ENCODE measurements at regions not wholly inside any gene's neighbourhood (a gene's known extent, or its start where the extent isn't known, plus 50 kb on each side); places are given as distances from the start of the nearest gene placed in this dataset.

DNA sequence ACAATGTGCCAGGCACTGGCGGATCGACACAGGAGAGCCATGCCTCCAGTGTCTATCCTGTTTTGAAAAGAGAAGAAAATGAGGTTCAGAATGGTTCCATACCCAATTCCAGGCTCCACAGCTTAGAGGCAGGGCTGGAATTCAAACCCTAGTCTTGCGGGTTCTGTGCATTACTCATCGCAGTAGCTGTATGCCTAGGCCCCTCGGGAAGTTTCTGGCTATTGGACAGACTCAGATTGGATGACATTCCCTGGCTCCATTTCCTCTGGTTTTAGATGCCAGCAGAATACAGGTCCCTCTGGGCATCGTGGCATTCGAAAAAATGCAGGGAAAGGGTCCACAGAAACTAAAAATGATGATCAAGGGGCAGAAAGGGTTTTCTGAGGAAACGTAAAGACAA lies 184.7 kb downstream of the COPRS start:
- DNase-seq (ENCODE audit: low read depth, low spot score) = no peak
- no peak overlapping the region for H3K9ac ChIP-seq (replicated peaks; ENCODE audit: extremely low read depth, insufficient read depth, low read length)
- ChIA-PET POLR2A (no interaction called here), CTCF (interaction anchor here (1.2 kb wide), 1 partner anchor 23 kb away, joined by 6 read pairs; no protein-coding TSS in a partner anchor)
- H3K79me2 ChIP-seq (ENCODE audit: control insufficient read depth, insufficient read depth, low read length) = no peaks in the 10 kb centered on the region
- no peaks in the 10 kb centered on the region for H3K9me1 ChIP-seq (replicated peaks; ENCODE audit: control insufficient read depth, extremely low read depth, insufficient read depth, low read length)
- H3K4me2 ChIP-seq (ENCODE audit: insufficient read depth, low read length) = no peak overlapping the region
- H3K27me3 ChIP-seq (ENCODE audit: control insufficient read depth in 2 of 2, insufficient read depth in 2 of 2, low read length in 2 of 2) = peaks cover 0 to 6% of the 10 kb centered on the region in 2 experiments
- intact Hi-C loops (cut with micrococcal nuclease) (no loop called here), dilution Hi-C loops (cut with MboI; ENCODE audit: extremely low pct_ligation_motif_present, low sequenced_read_pairs) (no loop called here)
- no peak for FAIRE-seq
- H3K9me3 ChIP-seq (replicated peaks; ENCODE audit: control insufficient read depth, insufficient read depth, low read length) = no peaks in the 10 kb centered on the region
- H4K20me1 ChIP-seq (replicated peaks; ENCODE audit: control insufficient read depth, extremely low read depth, insufficient read depth, low read length) = no peaks in the 10 kb centered on the region
- H3K36me3 ChIP-seq (ENCODE audit: control insufficient read depth in 2 of 2, extremely low read depth in 1 of 2, insufficient read depth in 2 of 2, low read length in 2 of 2) = no peaks in the 10 kb centered on the region
- H3K4me1 ChIP-seq (ENCODE audit: control insufficient read depth, extremely low read depth, insufficient read depth, low read length) = no peaks in the 10 kb centered on the region
- TF ChIP-seq FOS (IDR thresholded peaks at IDR 0.05; ENCODE audit: borderline replicate concordance, insufficient read depth, low read length) (no peak), POLR2A (IDR thresholded peaks at IDR 0.05; ENCODE audit: low read depth, low read length) (no peak), EZH2 (IDR thresholded peaks at IDR 0.05; ENCODE audit: borderline replicate concordance, low read depth, low read length, severe bottlenecking) (no peak), POLR2AphosphoS5 (IDR thresholded peaks at IDR 0.05; ENCODE audit: insufficient read depth, low read depth, low read length) (no peak), JUN (IDR thresholded peaks at IDR 0.05; ENCODE audit: borderline replicate concordance, insufficient read depth, insufficient read length, low read depth) (no peak), MYC (IDR thresholded peaks at IDR 0.05; ENCODE audit: low read depth, low read length) (no peak), GATA2 (IDR thresholded peaks at IDR 0.05; ENCODE audit: insufficient read depth, insufficient read length, low read depth, low read length) (no peak)
- TF ChIP-seq, protein P1, sequence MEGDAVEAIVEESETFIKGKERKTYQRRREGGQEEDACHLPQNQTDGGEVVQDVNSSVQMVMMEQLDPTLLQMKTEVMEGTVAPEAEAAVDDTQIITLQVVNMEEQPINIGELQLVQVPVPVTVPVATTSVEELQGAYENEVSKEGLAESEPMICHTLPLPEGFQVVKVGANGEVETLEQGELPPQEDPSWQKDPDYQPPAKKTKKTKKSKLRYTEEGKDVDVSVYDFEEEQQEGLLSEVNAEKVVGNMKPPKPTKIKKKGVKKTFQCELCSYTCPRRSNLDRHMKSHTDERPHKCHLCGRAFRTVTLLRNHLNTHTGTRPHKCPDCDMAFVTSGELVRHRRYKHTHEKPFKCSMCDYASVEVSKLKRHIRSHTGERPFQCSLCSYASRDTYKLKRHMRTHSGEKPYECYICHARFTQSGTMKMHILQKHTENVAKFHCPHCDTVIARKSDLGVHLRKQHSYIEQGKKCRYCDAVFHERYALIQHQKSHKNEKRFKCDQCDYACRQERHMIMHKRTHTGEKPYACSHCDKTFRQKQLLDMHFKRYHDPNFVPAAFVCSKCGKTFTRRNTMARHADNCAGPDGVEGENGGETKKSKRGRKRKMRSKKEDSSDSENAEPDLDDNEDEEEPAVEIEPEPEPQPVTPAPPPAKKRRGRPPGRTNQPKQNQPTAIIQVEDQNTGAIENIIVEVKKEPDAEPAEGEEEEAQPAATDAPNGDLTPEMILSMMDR (IDR thresholded peaks at IDR 0.05; ENCODE audit: extremely low read depth in 1 of 2, insufficient read depth in 1 of 2, low read depth in 1 of 2, low read length in 2 of 2) = no peak
- TF ChIP-seq, protein P2, sequence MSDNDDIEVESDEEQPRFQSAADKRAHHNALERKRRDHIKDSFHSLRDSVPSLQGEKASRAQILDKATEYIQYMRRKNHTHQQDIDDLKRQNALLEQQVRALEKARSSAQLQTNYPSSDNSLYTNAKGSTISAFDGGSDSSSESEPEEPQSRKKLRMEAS (IDR thresholded peaks at IDR 0.05; ENCODE audit: insufficient read depth, insufficient read length) = no peak
- no TSS peak for BruUV-seq (replicated peaks)
- H3K4me3 ChIP-seq (replicated peaks in 1 of 3; ENCODE audit: insufficient read depth in 1 of 3, low read depth in 1 of 3, low read length in 3 of 3) = no peak overlapping the region
- no peak overlapping the region for H2AFZ ChIP-seq (ENCODE audit: low read depth, low read length)
- no peak overlapping the region for H3K27ac ChIP-seq (ENCODE audit: insufficient read depth, low read depth, low read length)
